DOHH2 (cell line): ENCODE measurements at regions not wholly inside any gene's neighbourhood (a gene's known extent, or its start where the extent isn't known, plus 50 kb on each side); places are given as distances from the start of the nearest gene placed in this dataset.
"Not testable (repeated sequence)": the region's sequence is repeated elsewhere in the genome, so short reads cannot be mapped to it uniquely, and the experiment has no call there.

Experiments used
- H3F3A ChIP-seq: fragments of 200-600 bp; sonication (generic), shearing (Covaris generic); 2 replicates; pipeline ENCODE4 v1.6.0; 2016; ENCODE audit warnings: antibody characterized with exemption, mild to moderate bottlenecking; ENCODE audit not compliant: control insufficient read depth, insufficient read depth
- H3K27ac ChIP-seq: fragments of 200-600 bp; sonication (generic); 2 replicates; pipeline ENCODE4 v1.5.1; 2014; ENCODE audit warnings: low read depth, mild to moderate bottlenecking, low read length, moderate library complexity
- H3K27me3 ChIP-seq: fragments of 200-600 bp; sonication (generic); 2 replicates; pipeline ENCODE4 v1.6.1; 2014; ENCODE audit warnings: mild to moderate bottlenecking, low read length, mixed read lengths; ENCODE audit not compliant: control insufficient read depth
- H3K36me3 ChIP-seq: fragments of 200-600 bp; sonication (generic); 2 replicates; pipeline ENCODE4 v1.6.1; 2014; ENCODE audit warnings: mild to moderate bottlenecking, low read length, moderate library complexity, mixed read lengths; ENCODE audit not compliant: control insufficient read depth
- H3K4me1 ChIP-seq: fragments of 200-600 bp; sonication (generic); 2 replicates; pipeline ENCODE4 v1.6.1; 2014; ENCODE audit warnings: mild to moderate bottlenecking, low read length, mixed read lengths; ENCODE audit not compliant: control insufficient read depth
- H3K4me2 ChIP-seq: fragments of 200-600 bp; sonication (generic); 2 replicates; pipeline ENCODE4 v1.6.0; 2014; ENCODE audit warnings: mild to moderate bottlenecking, low read length, moderate library complexity
- H3K4me3 ChIP-seq: fragments of 200-600 bp; sonication (generic); 2 replicates; pipeline ENCODE4 v1.5.1; 2014; ENCODE audit warnings: mild to moderate bottlenecking, low read length, mixed read lengths
- H3K79me2 ChIP-seq: fragments of 200-600 bp; sonication (generic); 2 replicates; pipeline ENCODE4 v1.6.1; 2014; ENCODE audit warnings: mild to moderate bottlenecking, low read length, mixed read lengths; ENCODE audit not compliant: control insufficient read depth
- H3K9me2 ChIP-seq: fragments of 200-600 bp; sonication (generic); replicated peaks from 2 replicates; pipeline ENCODE4 v1.6.1; 2014; ENCODE audit warnings: mild to moderate bottlenecking, low read length, mixed read lengths; ENCODE audit not compliant: control insufficient read depth
- H3K9me3 ChIP-seq: fragments of 200-600 bp; sonication (generic); 2 replicates; pipeline ENCODE4 v1.6.1; 2014; ENCODE audit warnings: antibody characterized with exemption, low read length, mixed read lengths; ENCODE audit not compliant: control insufficient read depth, insufficient read depth
- H4K20me1 ChIP-seq: fragments of 200-600 bp; sonication (generic); 2 replicates; pipeline ENCODE4 v1.6.0; 2014; ENCODE audit warnings: low read depth, mild to moderate bottlenecking, antibody characterized with exemption, low read length, moderate library complexity; ENCODE audit not compliant: control insufficient read depth, insufficient read depth
- CTCF ChIP-seq: fragments of 200-600 bp; sonication (generic); IDR thresholded peaks from one replicate; pipeline ENCODE4 v1.5.1; 2014; ENCODE audit warnings: antibody characterized with exemption, mild to moderate bottlenecking, low read depth, low read length; ENCODE audit not compliant: poor library complexity, severe bottlenecking
- EZH2phosphoT487 ChIP-seq: fragments of 200-600 bp; sonication (generic); IDR thresholded peaks from 2 replicates; pipeline ENCODE4 v1.6.1; 2017; ENCODE audit warnings: borderline replicate concordance, mild to moderate bottlenecking, antibody characterized with exemption, low read length, moderate library complexity, mixed read lengths

- not testable (repeated sequence) for H3K4me3 ChIP-seq, H3F3A ChIP-seq, H3K79me2 ChIP-seq, H3K27ac ChIP-seq, H3K9me3 ChIP-seq, H3K36me3 ChIP-seq, H4K20me1 ChIP-seq, H3K9me2 ChIP-seq, H3K4me2 ChIP-seq, H3K27me3 ChIP-seq
- H3K4me1 ChIP-seq: peaks cover 10% of the 10 kb centered on the region
These were observed 53.6 kb upstream of the MAPK10 start for GRCh38 chr4:86413426-86413825.

GRCh38 chr4:86414686-86415085 is 54.8 kb upstream of the MAPK10 start:
- no peaks in the 10 kb centered on the region for H4K20me1 ChIP-seq
- H3K9me3 ChIP-seq: no peaks in the 10 kb centered on the region
- no peaks in the 10 kb centered on the region for H3K79me2 ChIP-seq
- H3K4me1 ChIP-seq: peaks cover 10% of the 10 kb centered on the region
- H3K9me2 ChIP-seq: no peaks in the 10 kb centered on the region
- H3K4me2 ChIP-seq: no peak overlapping the region
- H3K4me3 ChIP-seq: no peak overlapping the region
- H3K27me3 ChIP-seq: no peaks in the 10 kb centered on the region
- no peak for TF ChIP-seq EZH2phosphoT487
- no peak for TF ChIP-seq CTCF
- H3F3A ChIP-seq: no peaks in the 10 kb centered on the region
- no peaks in the 10 kb centered on the region for H3K36me3 ChIP-seq
- H3K27ac ChIP-seq: no peak overlapping the region

GRCh38 chr4:86416081-86416480 is 56.2 kb upstream of the MAPK10 start:
- no peaks in the 10 kb centered on the region for H3F3A ChIP-seq
- no peak for TF ChIP-seq CTCF
- no peak for TF ChIP-seq EZH2phosphoT487
- H3K9me2 ChIP-seq: no peaks in the 10 kb centered on the region
- H3K27ac ChIP-seq: no peak overlapping the region
- H4K20me1 ChIP-seq: no peaks in the 10 kb centered on the region
- H3K4me1 ChIP-seq: peaks cover 10% of the 10 kb centered on the region
- H3K36me3 ChIP-seq: no peaks in the 10 kb centered on the region
- no peaks in the 10 kb centered on the region for H3K27me3 ChIP-seq
- no peaks in the 10 kb centered on the region for H3K79me2 ChIP-seq
- peaks cover 2% of the 10 kb centered on the region; the same call in 1 of the 2 replicates for H3K9me3 ChIP-seq
- no peak overlapping the region for H3K4me2 ChIP-seq
- no peak overlapping the region for H3K4me3 ChIP-seq

- Histone ChIP-seq H3K4me3 (no peak overlapping the region), H3K27me3 (no peaks in the 10 kb centered on the region), H3K79me2 (no peaks in the 10 kb centered on the region), H4K20me1 (no peaks in the 10 kb centered on the region), H3F3A (no peaks in the 10 kb centered on the region), H3K4me2 (no peak overlapping the region), H3K27ac (no peak overlapping the region), H3K9me2 (no peaks in the 10 kb centered on the region), H3K9me3 (peaks cover 2% of the 10 kb centered on the region; the same call in 1 of the 2 replicates), H3K4me1 (peaks cover 10% of the 10 kb centered on the region), H3K36me3 (no peaks in the 10 kb centered on the region)
- TF ChIP-seq EZH2phosphoT487 (no peak), CTCF (no peak)
These were observed 61.6 kb upstream of the MAPK10 start for GRCh38 chr4:86421461-86421860.
